ENCODE measurements at regions not wholly inside any gene's neighbourhood (a gene's known extent, or its start where the extent isn't known, plus 50 kb on each side); places are given as distances from the start of the nearest gene placed in this dataset.

DNA sequence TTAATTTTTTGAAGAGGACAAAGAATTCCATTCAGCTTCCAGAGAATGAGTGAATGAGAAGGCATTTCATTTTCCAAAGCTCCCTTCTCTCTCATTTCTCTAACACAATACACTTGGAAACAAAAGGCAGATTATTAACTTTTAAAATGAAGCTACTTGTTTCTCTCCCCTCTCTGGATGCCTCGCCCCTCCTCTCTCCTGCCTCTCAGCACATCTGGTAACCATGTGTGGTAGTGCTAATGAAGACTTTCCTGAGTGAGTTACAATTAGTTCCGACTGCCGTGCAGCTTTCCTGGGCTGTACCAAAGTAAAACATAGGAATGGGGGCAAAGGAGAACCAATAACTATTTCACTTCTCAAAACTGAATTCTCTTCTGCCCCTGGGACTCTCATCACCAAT, 84.7 kb upstream of the SOX5 start:
- TF ChIP-seq, protein P1, sequence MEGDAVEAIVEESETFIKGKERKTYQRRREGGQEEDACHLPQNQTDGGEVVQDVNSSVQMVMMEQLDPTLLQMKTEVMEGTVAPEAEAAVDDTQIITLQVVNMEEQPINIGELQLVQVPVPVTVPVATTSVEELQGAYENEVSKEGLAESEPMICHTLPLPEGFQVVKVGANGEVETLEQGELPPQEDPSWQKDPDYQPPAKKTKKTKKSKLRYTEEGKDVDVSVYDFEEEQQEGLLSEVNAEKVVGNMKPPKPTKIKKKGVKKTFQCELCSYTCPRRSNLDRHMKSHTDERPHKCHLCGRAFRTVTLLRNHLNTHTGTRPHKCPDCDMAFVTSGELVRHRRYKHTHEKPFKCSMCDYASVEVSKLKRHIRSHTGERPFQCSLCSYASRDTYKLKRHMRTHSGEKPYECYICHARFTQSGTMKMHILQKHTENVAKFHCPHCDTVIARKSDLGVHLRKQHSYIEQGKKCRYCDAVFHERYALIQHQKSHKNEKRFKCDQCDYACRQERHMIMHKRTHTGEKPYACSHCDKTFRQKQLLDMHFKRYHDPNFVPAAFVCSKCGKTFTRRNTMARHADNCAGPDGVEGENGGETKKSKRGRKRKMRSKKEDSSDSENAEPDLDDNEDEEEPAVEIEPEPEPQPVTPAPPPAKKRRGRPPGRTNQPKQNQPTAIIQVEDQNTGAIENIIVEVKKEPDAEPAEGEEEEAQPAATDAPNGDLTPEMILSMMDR (IDR thresholded peaks at IDR 0.05), result no peak
- TF ChIP-seq POLR2AphosphoS5 (IDR thresholded peaks at IDR 0.05; ENCODE audit: low read depth, low read length) (no peak), SIN3A (IDR thresholded peaks at IDR 0.05; ENCODE audit: borderline replicate concordance, insufficient read depth, low read depth, low read length) (no peak), TCF7L2 (IDR thresholded peaks at IDR 0.05; ENCODE audit: low read depth, low read length) (no peak)

All from Panc1 (cell line).